Stimulated activated CD4-positive, alpha-beta T cell treated with anti-CD3 and anti-CD28 coated beads, Interleukin-15, amount 100 ng/mL, for 48 hours (primary cell): ENCODE measurements at regions not wholly inside any gene's neighbourhood (a gene's known extent, or its start where the extent isn't known, plus 50 kb on each side); places are given as distances from the start of the nearest gene placed in this dataset.
"Not testable (repeated sequence)": the region's sequence is repeated elsewhere in the genome, so short reads cannot be mapped to it uniquely, and the experiment has no call there.

Experiments
- DNase-seq, 2 donors: peaks; one replicate each; pipeline ENCODE4 v3.0.0-alpha.2; 2020; ENCODE audit warnings: low read depth in 2 of 2

- no peak for DNase-seq
Observed at GRCh38 chr1:80318108-80318507, 1311.6 kb upstream of the ADGRL4 start.

- DNase-seq: no peak
Observed at GRCh38 chr1:80310703-80311245, 1304.2 kb upstream of the ADGRL4 start.

GRCh38 chr1:80305466-80305865, 1298.9 kb upstream of the ADGRL4 start:
- no peak for DNase-seq

- no peak for DNase-seq
Observed at GRCh38 chr1:80293818-80294217, 1287.3 kb upstream of the ADGRL4 start.

GRCh38 chr1:80288750-80289149, 1282.2 kb upstream of the ADGRL4 start:
- not testable (repeated sequence) for DNase-seq

- DNase-seq: no peak
Observed at GRCh38 chr1:80282536-80282935, 1276.0 kb upstream of the ADGRL4 start.

- no peak for DNase-seq
Observed at GRCh38 chr1:80278936-80279335, 1272.4 kb upstream of the ADGRL4 start.

GRCh38 chr1:80274256-80274655, 1267.7 kb upstream of the ADGRL4 start:
- no peak for DNase-seq

GRCh38 chr1:80272495-80272894, 1266.0 kb upstream of the ADGRL4 start:
- no peak for DNase-seq

GRCh38 chr1:80258659-80259058, 1252.1 kb upstream of the ADGRL4 start:
- DNase-seq: no peak

GRCh38 chr1:80251591-80251990, 1245.1 kb upstream of the ADGRL4 start:
- DNase-seq: no peak

- no peak for DNase-seq
Observed at GRCh38 chr1:80251171-80251570, 1244.6 kb upstream of the ADGRL4 start.

GRCh38 chr1:80250573-80251168, 1244.1 kb upstream of the ADGRL4 start:
- no peak for DNase-seq

GRCh38 chr1:80249699-80250098, 1243.2 kb upstream of the ADGRL4 start:
- DNase-seq: no peak

GRCh38 chr1:80248886-80249285, 1242.4 kb upstream of the ADGRL4 start:
- no peak for DNase-seq

- DNase-seq: no peak
Observed at GRCh38 chr1:80245813-80246212, 1239.3 kb upstream of the ADGRL4 start.

GRCh38 chr1:80244372-80244771, 1237.8 kb upstream of the ADGRL4 start:
- DNase-seq: no peak

- no peak for DNase-seq
Observed at GRCh38 chr1:80241566-80241965, 1235.0 kb upstream of the ADGRL4 start.

GRCh38 chr1:80225510-80225909, 1219.0 kb upstream of the ADGRL4 start:
- DNase-seq: no peak

GRCh38 chr1:80221319-80221718, 1214.8 kb upstream of the ADGRL4 start:
- no peak for DNase-seq

GRCh38 chr1:80218112-80218511, 1211.6 kb upstream of the ADGRL4 start:
- DNase-seq: no peak

- no peak for DNase-seq
Observed at GRCh38 chr1:80217377-80217986, 1211.0 kb upstream of the ADGRL4 start.

- DNase-seq: no peak
Observed at GRCh38 chr1:80214888-80215540, 1208.5 kb upstream of the ADGRL4 start.
